Germinal center (tissue), 1 donor: ENCODE measurements at regions not wholly inside any gene's neighbourhood (a gene's known extent, or its start where the extent isn't known, plus 50 kb on each side); places are given as distances from the start of the nearest gene placed in this dataset.
"Not testable (repeated sequence)": the region's sequence is repeated elsewhere in the genome, so short reads cannot be mapped to it uniquely, and the experiment has no call there.

Experiments
- DNase-seq: peaks from one replicate; pipeline ENCODE4 v3.0.0; 2012; ENCODE audit warnings: mixed read lengths, low spot score

DNA sequence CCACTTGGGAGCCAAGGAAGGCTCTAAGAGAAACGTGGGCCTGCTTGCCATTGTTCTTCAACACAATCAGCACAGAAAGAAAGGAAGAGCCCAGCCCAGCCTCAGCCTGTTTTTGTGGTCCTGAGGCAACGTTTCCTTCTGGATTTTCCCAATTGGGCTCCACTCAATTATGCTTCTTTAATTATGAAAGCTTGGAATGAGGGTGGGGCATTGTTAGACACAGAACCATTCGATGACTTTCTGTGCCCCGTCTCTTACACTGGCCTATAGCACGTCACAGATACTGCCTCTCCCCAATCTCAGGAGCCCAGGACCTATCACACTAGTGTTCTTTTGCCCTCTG, 207.4 kb downstream of the ZFP36L2 start:
- no peak for DNase-seq

DNA sequence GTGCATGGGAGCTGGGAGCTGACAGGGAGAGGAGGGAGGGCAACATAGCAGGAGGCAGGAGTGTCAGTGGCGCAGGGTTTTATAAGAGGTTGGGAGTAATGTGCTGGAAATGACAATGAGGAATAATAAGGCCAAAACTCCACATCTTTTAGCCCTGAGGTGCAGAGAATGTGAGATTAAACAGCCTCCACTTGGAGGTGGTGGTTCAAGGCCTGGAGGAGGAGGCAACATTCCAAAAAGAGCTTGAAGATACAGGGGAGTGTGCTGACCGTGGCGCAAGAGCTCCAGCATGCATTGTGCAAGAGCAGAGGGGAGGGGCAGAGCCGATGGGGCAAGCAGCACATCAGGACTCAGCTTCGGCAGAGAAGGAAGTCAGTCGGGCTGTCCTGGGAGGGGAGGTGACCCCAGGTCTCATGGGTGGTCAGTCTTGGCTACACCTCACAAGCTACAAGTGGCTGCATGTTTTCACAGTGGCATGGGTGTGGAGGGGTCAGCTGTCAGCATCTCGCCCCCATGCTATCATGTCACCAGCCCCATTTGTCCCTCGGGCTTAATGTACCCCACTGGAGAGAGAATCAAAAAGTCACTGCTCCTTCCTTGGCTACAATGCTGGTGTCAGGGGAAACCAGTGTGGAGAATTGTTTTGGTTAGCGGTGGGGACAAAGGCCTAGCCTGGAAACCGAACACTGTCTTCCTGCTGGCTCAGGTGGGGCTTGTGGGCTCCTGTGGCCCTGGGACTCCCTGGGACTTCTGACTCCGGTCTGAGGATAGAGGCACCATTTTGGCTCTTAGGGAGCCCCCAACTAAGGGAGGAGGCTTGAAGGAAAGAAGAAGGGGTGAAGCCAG, 208.0 kb downstream of the ZFP36L2 start:
- no peak for DNase-seq

DNA sequence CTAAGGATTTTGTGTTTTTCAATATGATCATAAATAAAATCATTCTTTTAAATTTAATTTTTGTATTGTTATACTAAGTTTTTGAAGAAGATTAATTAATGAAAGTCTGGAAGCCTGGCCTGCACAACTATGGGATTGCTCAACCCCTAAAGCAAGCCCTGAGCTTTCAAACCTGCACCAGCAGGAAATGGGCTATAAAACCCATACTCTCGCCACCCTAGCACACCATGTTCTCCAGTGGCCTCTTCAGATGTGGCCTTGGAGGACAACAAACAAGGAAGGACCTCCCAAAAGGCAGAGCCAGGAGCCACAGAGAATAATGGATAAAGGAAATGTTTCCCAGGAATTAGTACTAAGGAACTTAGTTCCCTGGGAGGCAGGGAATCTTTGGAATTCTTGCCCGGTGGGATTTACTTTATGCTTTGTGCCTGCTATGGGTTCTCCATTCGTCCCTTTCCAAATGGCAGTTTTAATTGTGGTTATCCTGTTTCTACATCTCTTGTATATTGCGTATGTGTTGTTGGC, 212.5 kb downstream of the ZFP36L2 start:
- no peak for DNase-seq

DNA sequence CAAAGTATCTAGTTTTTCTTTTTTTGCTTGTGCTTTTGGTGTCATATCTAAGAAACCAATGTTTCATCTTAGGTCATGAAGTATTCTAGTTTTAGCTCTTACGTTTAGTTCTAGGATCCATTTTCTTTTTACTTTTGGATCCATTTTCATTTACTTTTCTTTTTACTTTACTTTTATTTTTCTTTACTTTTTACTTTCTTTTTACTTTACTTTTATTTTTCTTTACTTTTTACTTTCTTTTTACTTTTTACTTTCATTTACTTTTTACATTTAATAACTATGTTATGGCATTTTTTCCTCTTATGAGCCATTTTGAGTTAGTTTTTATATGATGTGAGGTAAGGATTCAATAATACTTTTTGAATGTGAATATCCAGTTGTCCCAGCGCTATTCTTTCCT, 213.4 kb downstream of the ZFP36L2 start:
- DNase-seq = no peak

DNA sequence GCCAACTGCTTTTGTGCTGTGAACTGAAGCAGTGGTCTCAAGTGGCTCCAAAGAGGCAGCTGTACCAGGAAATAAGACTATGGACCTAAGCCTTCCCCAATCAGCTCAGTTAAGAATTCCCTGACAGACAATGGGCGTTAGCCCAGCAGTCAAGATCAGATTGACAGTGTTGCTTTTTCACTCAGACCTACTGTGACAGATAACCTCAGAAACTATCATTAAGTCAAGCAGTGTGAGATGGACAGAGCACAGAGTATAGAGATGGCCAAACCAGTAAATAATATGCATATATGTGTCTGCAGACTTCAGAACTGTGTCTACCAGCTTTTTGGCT, 215.3 kb downstream of the ZFP36L2 start:
- DNase-seq = no peak

- DNase-seq = no peak
Measured at GRCh38 chr2:43010438-43011157, 215.8 kb downstream of the ZFP36L2 start.

GRCh38 chr2:43009448-43009847, 217.0 kb downstream of the ZFP36L2 start:
- no peak for DNase-seq

GRCh38 chr2:43008388-43008787, 216.0 kb upstream of the HAAO start:
- no peak for DNase-seq

DNA sequence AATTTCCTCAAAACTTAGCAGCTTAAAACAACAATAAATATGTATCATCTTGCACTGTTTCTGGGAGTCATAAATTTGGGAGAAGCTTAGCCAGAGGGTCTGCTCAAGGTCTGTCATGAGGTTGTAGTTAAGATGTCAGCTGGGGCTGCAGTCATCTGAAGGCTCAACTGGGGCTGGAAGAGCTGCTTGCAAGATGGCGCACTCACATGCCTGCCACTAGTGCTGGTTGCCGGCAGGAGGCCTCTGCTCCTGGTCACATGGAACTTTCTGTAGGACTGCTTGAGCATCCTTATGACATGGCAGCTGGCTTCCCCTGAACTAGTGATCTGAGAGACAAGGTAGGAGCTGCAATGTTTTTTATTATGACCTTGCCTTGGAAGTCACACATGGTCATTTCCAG, 215.5 kb upstream of the HAAO start:
- no peak for DNase-seq

GRCh38 chr2:43006834-43007543, 214.6 kb upstream of the HAAO start:
- DNase-seq = no peak

- no peak for DNase-seq
Measured at GRCh38 chr2:43005975-43006833, 213.8 kb upstream of the HAAO start.

- DNase-seq = no peak
Measured at GRCh38 chr2:43005245-43005974, 213.0 kb upstream of the HAAO start.

- DNase-seq = no peak
Measured at GRCh38 chr2:43004879-43005244, 212.5 kb upstream of the HAAO start.

DNA sequence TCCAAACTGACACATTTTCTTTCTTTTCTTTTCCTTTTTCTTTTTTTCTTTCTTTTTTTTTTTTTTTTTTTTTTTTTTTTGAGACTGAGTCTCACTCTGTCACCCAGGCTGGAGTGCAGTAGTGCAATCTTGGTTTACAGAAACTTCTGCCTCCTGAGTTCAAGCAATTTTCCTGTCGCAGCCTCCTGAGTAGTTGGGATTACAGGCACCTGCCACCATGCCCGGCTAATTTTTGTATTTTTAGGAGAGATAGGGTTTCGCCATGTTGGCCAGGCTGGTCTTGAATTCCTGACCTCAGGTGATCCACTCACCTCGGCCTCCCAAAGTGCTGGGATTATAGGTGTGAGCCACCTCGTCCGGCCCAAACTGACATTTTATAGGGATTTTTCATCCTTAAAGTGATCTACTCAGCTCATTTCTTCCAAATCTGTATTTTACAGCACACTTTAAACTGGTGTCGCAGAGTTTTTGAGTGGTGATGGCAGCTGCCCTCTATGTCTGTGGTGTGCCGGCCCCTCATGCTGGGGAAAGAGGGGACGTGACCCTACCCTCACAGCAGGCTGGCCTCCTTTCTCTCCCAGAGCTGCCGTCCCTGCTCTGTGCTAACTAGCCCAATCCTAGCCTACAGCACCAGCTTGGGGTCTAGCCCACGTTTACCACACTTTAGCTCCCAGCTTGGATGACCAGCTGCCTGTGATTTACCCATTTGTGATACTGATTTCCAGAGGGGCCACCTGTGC, 211.9 kb upstream of the HAAO start:
- DNase-seq = not testable (repeated sequence)

GRCh38 chr2:43003702-43004101, 211.3 kb upstream of the HAAO start:
- no peak for DNase-seq

GRCh38 chr2:43001787-43002468, 209.5 kb upstream of the HAAO start:
- no peak for DNase-seq

DNA sequence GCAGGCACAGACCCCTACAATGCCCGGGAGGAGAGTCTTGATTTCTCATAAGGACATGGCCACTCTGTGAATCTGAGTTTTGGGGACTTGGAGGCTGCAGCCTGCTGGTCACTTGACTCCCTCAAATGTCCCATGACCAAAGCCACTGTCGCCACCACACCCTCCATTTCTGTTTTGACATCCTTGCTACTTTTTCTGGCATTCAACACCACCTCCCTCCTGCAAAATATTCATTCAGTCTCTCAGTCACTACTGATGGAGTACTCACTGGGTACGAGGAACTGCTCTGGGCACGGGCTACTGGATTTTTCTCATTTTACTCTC, 208.6 kb upstream of the HAAO start:
- no peak for DNase-seq

DNA sequence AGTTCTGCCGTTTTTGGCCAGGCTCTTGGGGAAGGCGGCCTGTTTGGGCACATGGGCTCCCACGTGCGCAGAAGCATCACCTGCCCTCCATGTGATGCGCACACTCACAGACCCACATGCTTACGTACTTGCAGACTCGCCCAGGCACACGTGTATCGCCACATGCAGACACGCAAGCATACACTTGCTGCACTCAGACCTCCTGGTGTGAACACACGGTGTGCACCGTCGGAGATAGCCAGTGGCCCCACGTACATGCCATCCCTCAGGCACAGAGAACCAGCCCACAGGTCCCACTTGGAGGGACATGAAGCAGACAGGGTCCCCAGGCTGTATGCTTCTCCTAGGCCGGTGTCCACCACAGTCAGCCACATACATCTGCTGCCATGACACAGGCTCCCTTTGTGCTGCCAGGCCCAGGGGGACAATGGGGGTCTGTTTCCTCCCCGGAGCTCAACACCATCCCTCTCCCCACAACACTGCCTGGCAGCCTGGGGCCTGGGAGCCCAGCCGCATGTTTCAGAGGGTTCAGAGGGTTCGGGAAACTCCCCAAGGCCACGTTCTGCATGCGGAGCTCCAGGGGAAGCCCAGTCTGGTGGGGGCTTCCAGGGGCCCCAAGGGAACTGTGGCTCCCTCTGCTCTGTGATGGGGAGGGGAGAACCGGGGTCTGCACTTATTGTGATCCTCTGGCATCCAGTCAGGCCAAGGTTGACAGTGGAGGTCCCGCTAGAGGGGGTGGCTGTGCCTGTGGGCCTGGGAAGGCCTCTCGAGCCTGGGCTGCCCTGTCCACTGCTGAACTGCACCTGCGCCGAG, 208.1 kb upstream of the HAAO start:
- DNase-seq = no peak

DNA sequence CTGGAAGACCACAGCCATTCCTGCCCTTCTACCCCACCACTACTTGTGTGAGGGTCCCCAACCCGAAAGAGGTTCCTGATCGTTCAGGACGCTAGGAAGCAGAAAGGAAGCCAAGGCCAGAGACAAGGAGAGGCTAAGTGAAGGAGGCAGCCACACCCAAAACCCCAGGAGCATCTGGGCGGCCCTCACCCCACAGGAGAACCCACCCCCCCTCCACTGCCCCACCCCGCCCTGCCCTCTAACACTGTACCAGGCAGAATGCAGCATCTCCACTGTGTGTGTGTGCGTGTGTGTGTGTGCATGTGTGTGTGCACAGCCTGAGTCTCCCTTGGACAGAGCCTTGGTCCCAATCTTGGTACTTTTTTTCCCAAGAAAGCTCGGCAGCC, 207.5 kb upstream of the HAAO start:
- no peak for DNase-seq
